Adipocyte (in vitro differentiated cells): ENCODE measurements at regions not wholly inside any gene's neighbourhood (a gene's known extent, or its start where the extent isn't known, plus 50 kb on each side); places are given as distances from the start of the nearest gene placed in this dataset.
A peak's percentile ranks its signal among the peaks of the same experiment; 100 is the strongest.

Source experiments
- DNase-seq: peaks from one replicate; pipeline ENCODE4 v3.0.0-alpha.2; 2015; ENCODE audit warnings: low read depth
- H3K27me3 ChIP-seq: replicated peaks from 2 replicates; pipeline ENCODE4 v1.7.0; 2013; ENCODE audit warnings: mild to moderate bottlenecking, low read length, moderate library complexity; ENCODE audit not compliant: control insufficient read depth, insufficient read depth
- H3K36me3 ChIP-seq: 2 replicates; pipeline ENCODE4 v1.7.0; 2013; ENCODE audit warnings: low read length, mild to moderate bottlenecking, moderate library complexity; ENCODE audit not compliant: control insufficient read depth, insufficient read depth, severe bottlenecking
- H3K4me1 ChIP-seq: 2 replicates; pipeline ENCODE4 v1.7.0; 2013; ENCODE audit warnings: mild to moderate bottlenecking, low read length, moderate library complexity; ENCODE audit not compliant: control insufficient read depth, insufficient read depth
- H3K4me3 ChIP-seq: 2 replicates; pipeline ENCODE4 v1.7.0; 2013; ENCODE audit warnings: mild to moderate bottlenecking, low read length, moderate library complexity
- H3K9ac ChIP-seq: 2 replicates; pipeline ENCODE4 v1.7.0; 2013; ENCODE audit warnings: mild to moderate bottlenecking, low read length, moderate library complexity
- H3K9me3 ChIP-seq: 2 replicates; pipeline ENCODE4 v1.7.0; 2013; ENCODE audit warnings: mild to moderate bottlenecking, low read length, moderate library complexity; ENCODE audit not compliant: control insufficient read depth

DNA sequence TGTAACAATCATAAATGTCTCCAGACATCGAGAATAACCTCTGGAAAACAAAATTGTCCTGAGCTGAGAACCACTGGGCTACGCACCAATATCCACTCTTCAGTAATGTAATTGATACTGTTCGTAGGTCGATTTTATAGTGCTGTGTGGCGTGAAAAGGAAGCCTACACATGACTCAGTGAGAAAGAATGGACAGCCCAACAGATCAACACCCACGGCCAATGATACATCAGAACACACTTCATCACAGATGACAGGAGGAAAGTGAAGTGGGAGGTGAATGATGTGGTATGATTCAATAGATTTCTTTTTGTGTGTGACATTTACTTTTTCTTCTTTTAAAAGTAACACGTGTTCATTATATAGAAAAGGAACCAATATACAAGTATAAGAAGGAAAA lies 93.5 kb downstream of the RPS12 start:
- H3K4me1 ChIP-seq: peaks cover 17% of the 10 kb centered on the region

DNA sequence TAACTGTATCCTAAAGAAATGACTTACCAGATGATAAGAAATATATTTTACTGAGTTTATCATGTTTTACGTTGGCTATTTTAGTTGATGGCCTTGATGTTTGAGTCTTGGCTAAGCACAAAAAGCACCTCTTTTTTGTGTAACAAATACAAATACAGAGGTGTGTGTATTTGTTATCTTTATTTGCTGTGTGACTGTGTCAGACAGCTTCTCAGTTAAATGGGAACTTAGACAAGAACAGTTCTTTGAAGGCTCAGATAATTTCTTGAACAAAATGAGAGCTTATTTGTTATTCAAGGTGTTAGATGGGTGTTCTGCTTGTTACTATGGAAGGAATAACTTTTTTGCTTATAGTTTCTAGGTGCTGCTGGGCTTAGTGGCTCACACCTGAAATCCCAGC lies 95.4 kb downstream of the RPS12 start:
- no peaks in the 10 kb centered on the region for H3K9me3 ChIP-seq
- no peak for DNase-seq
- H3K36me3 ChIP-seq: no peaks in the 10 kb centered on the region
- H3K27me3 ChIP-seq: no peaks in the 10 kb centered on the region
- H3K4me3 ChIP-seq: no peak overlapping the region
- H3K4me1 ChIP-seq: peaks cover 19% of the 10 kb centered on the region
- H3K9ac ChIP-seq: no peak overlapping the region

More for the DNA sequence above, 93.5 kb downstream of the RPS12 start:
- no peaks in the 10 kb centered on the region for H3K36me3 ChIP-seq
- H3K9ac ChIP-seq: no peak overlapping the region
- no peaks in the 10 kb centered on the region for H3K9me3 ChIP-seq
- H3K4me3 ChIP-seq: no peak overlapping the region
- no peak for DNase-seq
- H3K27me3 ChIP-seq: no peaks in the 10 kb centered on the region

DNA sequence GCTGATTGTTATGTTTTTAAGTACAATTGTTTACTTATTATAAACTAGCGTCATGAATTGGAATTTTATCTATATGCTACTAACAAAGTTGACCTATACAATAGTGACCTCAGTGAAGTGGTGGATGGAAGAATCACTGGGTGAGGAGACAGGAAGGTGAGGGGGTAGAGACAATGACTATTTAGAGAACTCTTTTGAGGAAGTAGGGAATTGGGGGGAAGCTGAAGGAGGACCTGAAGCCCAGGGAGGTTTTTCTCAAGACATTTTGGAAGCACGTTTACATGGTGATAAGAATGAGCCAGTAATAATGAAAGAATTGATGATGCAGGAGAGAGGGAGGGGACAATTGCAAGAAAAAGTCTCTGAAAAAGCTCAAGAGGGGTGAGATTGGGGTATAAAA lies 96.4 kb downstream of the RPS12 start:
- Histone ChIP-seq H3K4me1 (peaks cover 19% of the 10 kb centered on the region), H3K9me3 (no peaks in the 10 kb centered on the region)
- DNase-seq: no peak

GRCh38 chr6:132919045-132919860 lies 104.9 kb downstream of the RPS12 start:
- DNase-seq: peak; percentile 97
- Histone ChIP-seq H3K4me1 (peaks cover 21% of the 10 kb centered on the region), H3K9me3 (no peaks in the 10 kb centered on the region), H3K9ac (peak overlapping the region; percentile 46), H3K36me3 (no peaks in the 10 kb centered on the region), H3K4me3 (peak overlapping the region; percentile 73), H3K27me3 (no peaks in the 10 kb centered on the region)

More for the DNA sequence above, 96.4 kb downstream of the RPS12 start:
- Histone ChIP-seq H3K36me3 (no peaks in the 10 kb centered on the region), H3K27me3 (no peaks in the 10 kb centered on the region), H3K9ac (no peak overlapping the region), H3K4me3 (no peak overlapping the region)

DNA sequence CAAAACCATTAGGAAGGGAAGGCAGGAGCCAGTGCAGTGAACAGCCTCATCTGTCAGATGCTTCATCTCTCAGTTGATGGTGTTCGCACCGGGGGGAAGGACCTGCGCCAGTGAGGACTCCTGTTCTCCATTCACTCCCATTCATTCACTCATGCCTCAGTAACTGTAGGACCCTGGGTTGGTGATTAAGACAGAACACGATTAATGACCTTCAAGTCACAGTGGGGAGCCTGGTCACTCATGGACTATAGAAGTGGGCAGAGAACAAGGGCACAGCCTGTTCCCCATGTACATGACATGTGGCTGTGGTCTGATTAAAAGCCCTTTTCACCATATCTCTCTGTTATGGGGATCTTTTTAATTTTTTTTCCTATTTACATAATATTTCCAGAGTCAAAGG lies 113.3 kb downstream of the RPS12 start:
- DNase-seq: no peak
- Histone ChIP-seq H3K27me3 (peaks cover 40% of the 10 kb centered on the region), H3K4me1 (peaks cover 7% of the 10 kb centered on the region)

GRCh38 chr6:132929141-132929540 lies 114.8 kb downstream of the RPS12 start:
- H3K36me3 ChIP-seq: no peaks in the 10 kb centered on the region
- peaks cover 51% of the 10 kb centered on the region for H3K27me3 ChIP-seq
- no peak overlapping the region for H3K9ac ChIP-seq
- H3K4me3 ChIP-seq: no peak overlapping the region
- peaks cover 10% of the 10 kb centered on the region for H3K4me1 ChIP-seq
- DNase-seq: no peak
- no peaks in the 10 kb centered on the region for H3K9me3 ChIP-seq

More for the DNA sequence above, 113.3 kb downstream of the RPS12 start:
- Histone ChIP-seq H3K9me3 (no peaks in the 10 kb centered on the region), H3K36me3 (no peaks in the 10 kb centered on the region), H3K4me3 (no peak overlapping the region), H3K9ac (no peak overlapping the region)

DNA sequence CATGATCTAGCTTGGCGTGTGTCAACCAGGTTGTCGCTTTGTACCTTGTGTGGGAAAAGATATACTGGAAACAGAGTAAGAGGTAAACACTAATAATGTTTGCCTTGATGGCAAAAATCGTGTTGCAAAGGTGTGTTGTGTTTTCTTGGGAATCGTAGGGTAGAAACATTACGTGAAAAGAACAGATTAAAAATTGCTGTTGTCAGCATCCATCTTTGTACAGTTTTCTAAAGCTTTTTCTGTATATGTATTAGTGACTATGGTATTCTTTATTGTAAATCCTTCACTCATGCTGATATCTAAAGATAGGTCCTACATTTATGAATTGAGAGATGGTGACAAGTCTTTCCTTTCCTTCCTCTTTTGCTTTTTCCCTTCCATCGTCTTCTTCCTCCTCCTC lies 116.9 kb downstream of the RPS12 start:
- Histone ChIP-seq H3K9ac (no peak overlapping the region), H3K27me3 (peaks cover 53% of the 10 kb centered on the region), H3K4me3 (no peak overlapping the region), H3K4me1 (peaks cover 14% of the 10 kb centered on the region), H3K9me3 (no peaks in the 10 kb centered on the region), H3K36me3 (no peaks in the 10 kb centered on the region)
- DNase-seq: no peak

- Histone ChIP-seq H3K36me3 (no peaks in the 10 kb centered on the region), H3K4me1 (peaks cover 14% of the 10 kb centered on the region), H3K9ac (no peak overlapping the region), H3K9me3 (no peaks in the 10 kb centered on the region), H3K4me3 (no peak overlapping the region), H3K27me3 (peaks cover 49% of the 10 kb centered on the region)
- peak; percentile 78 for DNase-seq
These were observed 117.7 kb downstream of the RPS12 start for GRCh38 chr6:132931936-132932514.

- H3K27me3 ChIP-seq: peaks cover 46% of the 10 kb centered on the region
- H3K4me3 ChIP-seq: no peak overlapping the region
These were observed 118.2 kb downstream of the RPS12 start for GRCh38 chr6:132932588-132932987.

DNA sequence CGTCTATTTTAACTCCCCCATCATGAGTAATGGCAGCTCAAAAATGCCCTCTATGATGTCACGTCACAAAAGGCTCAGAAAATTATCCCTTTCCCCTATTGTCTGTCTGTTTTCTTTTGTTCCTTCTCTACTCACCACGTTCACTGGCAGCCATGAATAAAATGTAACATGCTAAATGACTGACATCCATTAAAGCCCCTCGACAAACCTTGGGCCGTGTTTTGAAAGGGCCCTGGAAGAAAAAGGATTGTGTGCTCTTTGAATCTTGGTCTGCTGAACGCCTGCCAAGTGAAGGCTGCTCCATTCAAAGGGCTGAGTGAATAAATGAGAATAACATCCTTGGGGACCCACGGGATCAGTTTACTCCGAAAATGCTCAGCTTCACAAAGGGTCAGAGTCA lies 118.7 kb downstream of the RPS12 start:
- H3K9me3 ChIP-seq: no peaks in the 10 kb centered on the region
- DNase-seq: no peak
- H3K36me3 ChIP-seq: no peaks in the 10 kb centered on the region
- no peak overlapping the region for H3K9ac ChIP-seq
- peaks cover 42% of the 10 kb centered on the region for H3K27me3 ChIP-seq
- H3K4me3 ChIP-seq: no peak overlapping the region
- H3K4me1 ChIP-seq: peaks cover 14% of the 10 kb centered on the region

More at GRCh38 chr6:132932588-132932987, 118.2 kb downstream of the RPS12 start:
- Histone ChIP-seq H3K36me3 (no peaks in the 10 kb centered on the region), H3K4me1 (peaks cover 14% of the 10 kb centered on the region), H3K9me3 (no peaks in the 10 kb centered on the region), H3K9ac (no peak overlapping the region)
- no peak for DNase-seq

DNA sequence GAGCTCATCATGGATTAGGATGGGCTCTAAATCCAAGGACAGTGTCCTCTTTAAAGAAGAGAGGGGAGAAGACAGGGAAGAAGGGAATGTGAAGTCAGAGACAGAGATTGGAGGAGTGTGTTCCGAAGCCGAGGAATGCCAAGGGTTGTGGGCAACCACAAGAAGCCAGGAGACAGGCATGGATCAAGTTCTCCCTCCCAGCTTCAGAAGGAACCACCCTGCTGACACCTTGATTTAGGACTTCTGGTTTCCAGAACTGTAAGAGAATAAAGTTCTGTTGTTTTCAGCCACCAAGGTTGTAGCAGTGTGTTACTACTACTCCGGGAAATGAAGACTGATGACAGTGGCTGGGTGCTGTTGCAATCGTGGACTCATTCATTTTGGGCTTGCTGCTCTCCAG lies 120.1 kb downstream of the RPS12 start:
- H3K9me3 ChIP-seq: peaks cover 7% of the 10 kb centered on the region
- no peak overlapping the region for H3K4me3 ChIP-seq
- H3K36me3 ChIP-seq: no peaks in the 10 kb centered on the region
- H3K4me1 ChIP-seq: peaks cover 14% of the 10 kb centered on the region
- peak; percentile 43 for DNase-seq
- H3K27me3 ChIP-seq: peaks cover 39% of the 10 kb centered on the region
- no peak overlapping the region for H3K9ac ChIP-seq
